ENCODE measurements at regions not wholly inside any gene's neighbourhood (a gene's known extent, or its start where the extent isn't known, plus 50 kb on each side); places are given as distances from the start of the nearest gene placed in this dataset.

DNA sequence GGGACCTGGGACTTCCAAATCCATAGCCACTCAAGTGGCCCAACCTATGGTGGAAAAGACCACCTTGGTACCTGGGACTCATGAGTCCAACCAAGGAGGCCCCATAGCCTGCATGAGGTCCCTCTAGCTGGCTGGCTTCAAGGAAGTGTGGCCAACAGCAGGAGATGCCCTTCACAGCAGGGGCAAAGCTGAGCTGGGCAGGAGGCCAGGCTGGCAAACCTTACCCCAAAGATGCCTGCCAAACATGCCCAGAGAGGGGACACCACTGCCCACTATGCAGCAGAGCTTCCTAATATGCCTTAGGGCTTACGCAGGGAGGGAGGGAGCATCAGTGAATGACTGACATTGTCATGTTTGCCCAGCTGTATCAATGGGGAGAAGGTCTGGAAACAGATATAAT, 188.0 kb upstream of the GLI2 start:
- TF ChIP-seq, protein P1, sequence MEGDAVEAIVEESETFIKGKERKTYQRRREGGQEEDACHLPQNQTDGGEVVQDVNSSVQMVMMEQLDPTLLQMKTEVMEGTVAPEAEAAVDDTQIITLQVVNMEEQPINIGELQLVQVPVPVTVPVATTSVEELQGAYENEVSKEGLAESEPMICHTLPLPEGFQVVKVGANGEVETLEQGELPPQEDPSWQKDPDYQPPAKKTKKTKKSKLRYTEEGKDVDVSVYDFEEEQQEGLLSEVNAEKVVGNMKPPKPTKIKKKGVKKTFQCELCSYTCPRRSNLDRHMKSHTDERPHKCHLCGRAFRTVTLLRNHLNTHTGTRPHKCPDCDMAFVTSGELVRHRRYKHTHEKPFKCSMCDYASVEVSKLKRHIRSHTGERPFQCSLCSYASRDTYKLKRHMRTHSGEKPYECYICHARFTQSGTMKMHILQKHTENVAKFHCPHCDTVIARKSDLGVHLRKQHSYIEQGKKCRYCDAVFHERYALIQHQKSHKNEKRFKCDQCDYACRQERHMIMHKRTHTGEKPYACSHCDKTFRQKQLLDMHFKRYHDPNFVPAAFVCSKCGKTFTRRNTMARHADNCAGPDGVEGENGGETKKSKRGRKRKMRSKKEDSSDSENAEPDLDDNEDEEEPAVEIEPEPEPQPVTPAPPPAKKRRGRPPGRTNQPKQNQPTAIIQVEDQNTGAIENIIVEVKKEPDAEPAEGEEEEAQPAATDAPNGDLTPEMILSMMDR (IDR thresholded peaks at IDR 0.05), result no peak
- TF ChIP-seq POLR2A (IDR thresholded peaks at IDR 0.05), result no peak

Data from heart left ventricle (tissue), 13 donors.